ENCODE measurements at regions not wholly inside any gene's neighbourhood (a gene's known extent, or its start where the extent isn't known, plus 50 kb on each side); places are given as distances from the start of the nearest gene placed in this dataset.
"Not testable (repeated sequence)": the region's sequence is repeated elsewhere in the genome, so short reads cannot be mapped to it uniquely, and the experiment has no call there.

- no peak for DNase-seq
Observed at GRCh38 chr6:66048684-66049474, 341.9 kb upstream of the EYS start.

DNA sequence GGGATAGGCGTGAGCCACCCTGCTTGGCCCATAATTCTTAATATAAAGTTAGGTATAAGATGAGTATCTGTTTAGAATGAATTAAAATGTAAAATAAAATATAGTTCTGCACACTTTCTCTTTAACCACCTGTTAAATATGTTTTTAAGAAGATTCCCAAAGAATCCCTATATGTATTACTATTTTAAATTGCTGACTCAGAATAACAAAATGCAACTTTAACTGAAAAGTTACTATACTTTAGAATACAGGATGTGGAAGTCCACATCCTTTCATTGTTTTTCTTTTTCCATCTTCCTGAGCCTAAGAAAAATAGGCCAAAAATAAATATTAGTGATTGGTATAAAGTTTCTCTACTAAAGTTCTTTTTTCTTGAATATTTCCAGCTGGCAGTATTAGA lies 325.6 kb upstream of the EYS start:
- DNase-seq: no peak

DNA sequence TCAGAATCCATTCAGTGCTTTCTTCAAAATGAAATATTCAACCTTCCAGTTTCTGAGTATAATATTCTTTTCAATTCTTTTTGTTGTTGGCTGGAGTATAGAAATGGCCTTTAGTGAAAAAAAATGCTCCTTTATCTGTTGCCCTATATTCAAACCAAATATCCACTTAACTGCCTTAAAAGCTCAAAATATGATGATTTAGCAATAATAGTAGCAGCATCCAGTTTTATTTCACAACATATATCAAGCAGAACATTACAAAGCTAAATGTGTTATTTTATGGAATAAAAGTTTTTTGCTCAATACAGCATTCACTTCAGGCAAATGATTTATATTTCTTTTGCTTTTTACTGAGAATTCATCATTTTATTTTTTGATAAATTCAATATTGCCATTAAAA lies 322.4 kb upstream of the EYS start:
- DNase-seq: no peak

DNA sequence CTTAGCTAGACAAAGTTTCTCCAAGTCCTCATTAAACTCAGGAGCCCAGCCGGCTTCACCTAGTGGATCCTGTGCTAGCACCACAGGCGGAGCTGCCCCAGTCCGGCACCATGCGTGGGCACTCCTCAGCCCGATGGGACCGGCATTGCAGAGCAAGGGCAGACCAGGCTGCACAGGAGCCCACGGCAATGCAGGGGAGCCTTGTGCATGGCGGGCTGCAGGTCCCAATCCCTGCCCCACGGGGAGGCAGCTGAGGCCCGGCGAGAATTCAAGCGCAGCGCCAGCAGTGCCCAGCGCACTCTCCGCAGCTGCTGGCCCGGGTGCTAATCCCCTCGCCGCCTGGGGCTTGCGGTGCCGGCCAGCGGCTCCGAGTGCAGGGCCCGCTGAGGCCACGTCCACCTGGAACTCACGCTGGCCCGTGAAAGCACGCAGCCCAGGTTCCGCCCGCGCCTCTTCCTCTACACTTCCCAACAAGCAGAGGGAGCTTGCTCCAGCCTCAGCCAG lies 292.3 kb upstream of the EYS start:
- no peak for DNase-seq

- no peak for DNase-seq
Observed at GRCh38 chr6:65998544-65998943, 291.5 kb upstream of the EYS start.

- DNase-seq: no peak
Observed at GRCh38 chr6:65997539-65997938, 290.5 kb upstream of the EYS start.

- no peak for DNase-seq
Observed at GRCh38 chr6:65996096-65996495, 289.1 kb upstream of the EYS start.

DNA sequence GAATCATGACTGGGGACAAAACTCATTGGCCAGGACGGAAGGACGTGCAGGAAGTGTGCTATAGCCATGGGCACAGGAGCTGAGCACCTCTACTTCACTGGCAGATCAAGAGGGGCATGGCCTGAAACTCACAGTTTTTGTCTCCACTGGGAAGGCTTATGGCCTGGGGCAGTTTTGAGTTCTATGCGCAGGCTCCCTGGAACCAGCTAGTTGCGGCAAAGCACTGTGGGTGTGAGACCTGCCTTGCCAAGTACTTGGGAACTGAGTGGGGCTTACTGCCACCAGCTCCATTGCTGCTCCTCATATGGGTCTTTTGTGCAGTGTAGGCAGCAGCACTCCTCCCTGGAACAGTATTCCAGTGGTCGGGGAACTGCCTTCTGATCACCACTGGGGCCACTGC lies 282.6 kb upstream of the EYS start:
- DNase-seq: no peak

DNA sequence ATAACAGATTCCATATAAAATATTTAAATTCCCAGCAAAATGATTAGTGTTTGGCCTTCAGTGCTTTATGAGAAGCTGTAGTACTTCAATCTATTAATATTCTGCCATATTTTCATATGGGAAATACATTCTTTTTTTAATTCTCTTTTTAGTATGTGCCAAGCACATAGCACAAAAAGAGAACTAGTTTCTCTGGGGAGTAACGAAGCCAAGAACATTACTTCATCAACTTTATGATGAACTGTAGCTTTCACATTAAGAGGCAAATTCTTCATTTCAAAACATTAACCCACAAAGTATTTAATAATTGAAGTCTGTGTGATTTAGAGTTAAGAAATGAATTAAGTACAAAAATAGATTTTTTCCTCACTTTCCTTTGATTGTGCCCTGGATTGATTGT lies 281.0 kb upstream of the EYS start:
- no peak for DNase-seq

DNA sequence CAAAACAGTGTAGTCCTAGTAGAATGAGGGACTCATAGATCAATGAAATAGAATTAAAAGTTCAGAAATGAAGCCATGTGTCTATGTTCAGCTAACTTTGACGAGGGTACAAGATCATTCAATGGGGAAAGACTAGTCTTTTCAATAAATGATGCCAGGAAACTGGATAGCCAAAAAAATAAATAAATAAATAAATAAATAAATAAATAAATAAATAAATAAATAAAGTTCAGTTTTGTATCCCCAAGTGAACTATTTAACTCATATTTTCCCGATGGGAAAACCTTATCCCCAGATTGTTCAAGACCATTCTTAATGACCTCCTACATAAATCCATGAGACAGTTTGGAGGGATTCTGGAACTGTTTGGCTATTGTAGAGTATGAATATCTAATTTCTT lies 277.1 kb upstream of the EYS start:
- no peak for DNase-seq

DNA sequence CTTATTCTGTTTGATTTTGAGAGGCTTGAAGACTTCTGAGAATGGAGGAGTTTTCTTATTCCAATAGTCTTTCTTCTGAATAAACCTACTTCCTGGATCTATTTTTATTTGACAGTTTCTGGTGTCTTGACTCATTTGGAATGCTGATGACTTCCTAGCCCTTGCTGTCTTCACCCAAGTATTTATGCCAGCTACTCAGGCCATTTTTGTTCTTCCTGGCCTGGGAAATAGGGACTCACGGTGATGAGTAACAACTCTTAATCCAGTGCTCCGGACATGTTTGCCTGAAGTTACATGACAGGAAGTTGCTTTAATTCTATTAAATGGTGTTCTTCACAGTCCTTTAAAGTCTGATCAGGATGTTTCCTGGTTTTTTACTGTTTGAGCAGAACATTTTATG lies 272.1 kb upstream of the EYS start:
- DNase-seq: no peak

DNA sequence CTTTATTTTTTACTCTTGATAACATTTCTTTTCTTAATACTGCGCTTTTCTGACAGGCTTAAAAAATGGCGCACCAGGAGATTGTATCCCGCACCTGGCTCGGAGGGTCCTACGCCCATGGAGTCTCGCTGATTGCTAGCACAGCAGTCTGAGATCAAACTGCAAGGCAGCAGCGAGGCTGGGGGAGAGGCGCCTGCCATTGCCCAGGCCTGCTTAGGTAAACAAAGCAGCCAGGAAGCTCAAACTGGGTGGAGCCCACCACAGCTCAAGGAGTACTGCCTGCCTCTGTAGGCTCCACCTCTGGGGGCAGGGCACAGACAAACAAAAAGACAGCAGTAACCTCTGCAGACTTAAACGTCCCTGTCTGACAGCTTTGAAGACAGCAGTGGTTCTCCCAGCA lies 264.2 kb upstream of the EYS start:
- DNase-seq: not testable (repeated sequence)

GRCh38 chr6:65964261-65964660 lies 257.2 kb upstream of the EYS start:
- DNase-seq: no peak

- DNase-seq: no peak
Observed at GRCh38 chr6:65955034-65955433, 248.0 kb upstream of the EYS start.

DNA sequence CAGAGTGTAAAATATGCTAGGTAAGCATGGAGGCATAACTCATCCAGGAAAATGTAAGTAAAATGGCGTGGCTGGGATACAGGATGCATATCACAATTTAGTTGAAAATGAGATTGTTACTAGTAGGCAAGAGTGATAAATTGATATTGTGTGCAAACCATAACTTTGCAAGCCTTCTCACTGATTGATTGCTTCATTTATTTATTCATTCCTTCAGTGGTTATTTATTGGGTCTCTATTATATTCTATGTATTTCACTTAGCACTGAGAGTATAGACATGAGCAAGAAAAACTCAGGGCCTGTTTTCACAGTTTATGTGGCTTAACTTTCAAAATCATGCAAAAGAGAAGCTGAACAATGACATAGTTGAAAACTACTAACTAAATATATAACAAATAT lies 241.0 kb upstream of the EYS start:
- no peak for DNase-seq

DNA sequence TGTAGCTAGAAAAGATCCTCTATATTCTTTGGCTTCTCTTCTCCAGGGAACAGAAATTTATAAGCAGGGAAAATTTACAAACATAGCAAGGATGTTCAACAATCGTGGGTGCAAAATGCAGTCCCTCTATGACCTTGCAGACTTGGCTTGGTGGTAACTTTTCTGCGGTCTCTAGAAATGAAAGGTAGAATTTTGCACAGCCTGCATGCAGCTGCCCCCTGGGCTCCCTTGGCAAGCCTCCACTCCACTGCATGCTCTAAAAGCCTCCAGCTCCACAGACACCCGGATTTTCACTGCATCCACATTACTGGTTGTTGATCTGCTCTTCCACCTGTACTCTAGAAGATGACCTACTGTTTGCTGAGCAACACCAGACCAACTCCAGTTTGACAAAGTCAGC lies 236.5 kb upstream of the EYS start:
- no peak for DNase-seq

DNA sequence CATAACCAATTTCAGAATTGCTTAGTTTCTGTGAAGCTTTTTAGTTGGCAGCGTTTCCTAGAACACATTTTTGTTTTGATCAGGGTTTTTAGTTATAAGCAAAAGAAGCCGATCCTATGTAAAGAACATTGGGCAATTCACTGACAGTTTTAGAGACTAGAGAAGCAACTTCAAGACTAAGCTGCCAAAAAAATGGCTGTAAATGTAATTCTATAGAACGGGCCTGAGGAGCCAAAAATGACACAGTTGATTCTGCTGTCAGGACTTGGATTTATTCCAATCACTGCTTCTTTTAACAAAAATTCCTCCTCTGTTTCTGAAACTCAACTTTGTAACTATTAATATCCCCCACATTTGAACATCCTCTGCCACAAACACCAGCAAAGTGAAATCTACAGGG lies 236.0 kb upstream of the EYS start:
- no peak for DNase-seq

DNA sequence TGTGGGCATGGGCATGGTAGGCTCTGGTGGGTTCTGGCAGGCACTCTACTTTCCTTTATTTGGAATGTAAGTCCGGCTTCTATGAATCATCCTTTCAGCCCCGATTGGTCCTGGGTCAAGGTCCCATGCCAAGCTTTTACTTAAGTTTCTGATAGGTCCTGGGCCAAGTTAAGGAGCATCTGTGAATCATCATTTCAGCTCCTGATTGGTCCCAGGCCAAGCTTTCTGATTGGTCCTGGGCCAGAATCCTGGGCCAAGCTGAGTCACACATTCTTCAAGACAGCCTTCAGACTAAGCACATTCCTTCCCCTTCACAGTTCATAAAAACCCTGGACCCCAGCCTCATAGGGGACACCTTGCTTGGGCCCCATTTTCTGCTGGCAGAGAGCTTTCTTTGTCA lies 231.0 kb upstream of the EYS start:
- no peak for DNase-seq

DNA sequence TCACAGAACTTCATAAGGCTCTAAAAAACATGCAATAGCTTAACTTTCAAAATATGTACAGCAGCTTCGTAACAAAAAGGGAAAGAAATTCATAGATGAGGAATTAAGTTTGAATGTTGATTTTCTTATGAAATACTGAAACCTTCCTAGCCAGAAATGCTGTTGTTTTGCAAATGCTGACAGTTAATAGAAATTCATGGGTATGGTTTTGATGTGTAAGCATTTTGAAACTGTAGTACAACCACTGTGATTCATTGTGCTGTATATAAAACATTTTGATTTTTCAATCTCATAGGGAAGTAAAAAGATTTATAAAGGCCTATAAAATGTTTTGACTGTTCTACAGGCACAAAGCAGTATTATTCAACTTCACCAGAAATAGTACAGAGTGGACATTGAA lies 228.4 kb upstream of the EYS start:
- no peak for DNase-seq

DNA sequence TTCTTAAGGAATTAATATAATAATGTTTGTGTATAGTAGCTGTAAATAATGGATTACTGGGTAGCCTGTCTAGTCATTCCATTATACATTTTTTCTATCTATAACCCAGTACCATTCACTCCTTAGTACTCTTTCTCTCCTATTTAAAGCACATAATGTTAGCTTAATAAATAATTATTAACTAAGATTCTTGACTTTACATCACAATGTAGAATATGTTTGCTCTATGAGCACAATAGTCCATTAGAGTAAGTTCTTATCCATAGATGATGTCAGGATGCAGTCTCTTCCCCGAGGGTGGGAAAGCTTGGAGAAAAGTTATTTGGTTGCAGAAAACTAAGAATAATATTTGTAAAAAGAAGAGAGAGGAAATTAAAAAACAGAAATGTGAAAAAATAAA lies 226.4 kb upstream of the EYS start:
- DNase-seq: no peak

DNA sequence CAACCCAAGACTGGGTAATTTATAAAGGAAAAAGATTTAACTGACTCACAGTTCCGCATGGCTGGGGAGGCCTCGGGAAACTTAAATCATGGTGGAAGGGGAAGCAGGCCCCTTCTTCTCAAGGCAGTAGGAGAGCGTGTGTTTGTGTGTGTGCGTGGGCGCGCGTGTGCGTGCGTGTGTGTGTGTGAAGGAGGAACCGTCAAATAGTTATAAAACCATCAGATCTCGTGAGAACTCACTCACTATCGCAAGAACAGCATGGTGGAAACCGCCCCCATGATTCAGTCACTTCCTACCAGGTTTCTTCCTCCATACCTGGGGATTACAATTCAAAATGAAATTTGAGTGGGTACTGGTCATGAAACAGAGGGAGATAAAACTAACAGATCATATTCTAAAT lies 220.1 kb upstream of the EYS start:
- DNase-seq: no peak

GRCh38 chr6:65924411-65924810 lies 217.4 kb upstream of the EYS start:
- DNase-seq: no peak

GRCh38 chr6:65922049-65922448 lies 215.0 kb upstream of the EYS start:
- DNase-seq: no peak

DNA sequence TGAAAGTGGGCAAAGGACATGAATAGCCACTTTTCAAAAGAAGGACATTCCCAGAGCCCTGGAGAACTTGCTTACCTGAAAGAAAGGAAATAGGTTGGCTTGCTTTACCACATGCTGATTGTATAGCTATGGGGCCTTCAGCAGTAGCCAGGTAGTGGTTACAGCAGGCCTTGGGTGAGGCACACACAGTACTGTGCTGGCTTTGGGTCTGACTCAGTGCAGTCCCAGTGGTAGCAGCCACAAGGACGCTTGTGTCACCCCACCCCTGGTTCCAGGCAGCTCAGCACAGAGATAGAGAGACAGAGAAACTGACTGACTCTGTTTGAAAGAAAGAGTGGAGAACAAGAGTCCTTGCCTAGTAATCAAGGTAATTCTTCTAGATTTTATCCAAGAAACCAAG lies 201.0 kb upstream of the EYS start:
- no peak for DNase-seq

DNA sequence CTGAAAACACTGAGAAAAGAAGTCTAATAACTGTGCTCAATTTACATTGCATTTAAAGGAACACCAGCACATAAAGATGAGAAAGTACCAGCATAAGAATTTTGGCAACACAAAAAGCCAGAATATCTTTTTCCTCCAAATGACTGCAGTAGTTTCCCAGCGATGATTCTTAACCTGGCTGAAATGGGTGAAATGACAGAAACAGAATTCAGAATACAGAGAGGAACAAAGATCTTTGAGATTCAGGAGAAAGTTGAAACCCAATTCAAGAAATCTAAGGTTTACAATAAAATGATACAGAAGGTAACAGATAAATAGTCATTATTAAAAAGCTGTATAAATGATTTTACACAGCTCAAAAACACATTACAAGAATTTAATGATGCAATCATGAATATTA lies 197.0 kb upstream of the EYS start:
- no peak for DNase-seq
